ENCODE measurements at regions not wholly inside any gene's neighbourhood (a gene's known extent, or its start where the extent isn't known, plus 50 kb on each side); places are given as distances from the start of the nearest gene placed in this dataset.
A peak's percentile ranks its signal among the peaks of the same experiment; 100 is the strongest.

- Histone ChIP-seq H3K27ac (ENCODE audit: extremely low read depth, low read depth, low read length) (no peak overlapping the region), H3K4me1 (replicated peaks in 1 of 2; ENCODE audit: control insufficient read depth in 2 of 2, insufficient read depth in 2 of 2, low read length in 2 of 2) (no peaks in the 10 kb centered on the region), H4K20me1 (replicated peaks; ENCODE audit: control insufficient read depth, insufficient read depth, low read length) (no peaks in the 10 kb centered on the region), H3K79me2 (ENCODE audit: control insufficient read depth, insufficient read depth, low read length) (no peaks in the 10 kb centered on the region), H3K4me3 (no peak overlapping the region), H2AFZ (ENCODE audit: low read depth, low read length) (no peak overlapping the region), H3K9ac (ENCODE audit: insufficient read depth in 1 of 2, low read depth in 2 of 2, low read length in 2 of 2) (no peak overlapping the region), H3K27me3 (ENCODE audit: control insufficient read depth in 2 of 2, insufficient read depth in 2 of 2, low read length in 2 of 2) (no peaks in the 10 kb centered on the region; a peak in 1 of 5 replicates), H3K4me2 (ENCODE audit: insufficient read depth, low read length) (no peak overlapping the region), H3K36me3 (ENCODE audit: control insufficient read depth, insufficient read depth, low read length) (no peaks in the 10 kb centered on the region), H3K9me1 (ENCODE audit: control insufficient read depth, insufficient read depth, low read length) (no peaks in the 10 kb centered on the region), H3K9me3 (replicated peaks; ENCODE audit: control insufficient read depth, insufficient read depth, low read depth, low read length) (no peaks in the 10 kb centered on the region)
- POLR2A ChIA-PET = no interaction called here
- FAIRE-seq (peak; percentile 35), DNase-seq (ENCODE audit: extremely low read depth in 1 of 4, low spot score in 3 of 4) (no peak), ATAC-seq (no peak)
- CTCF ChIA-PET (ENCODE audit: low intra/inter-chr PET ratio) = no interaction called here
- TF ChIP-seq CTCF (IDR thresholded peaks at IDR 0.05 in 2 of 3, conservative IDR thresholded peaks at IDR 0.05 in 1 of 3; ENCODE audit: insufficient read depth in 2 of 3, low read depth in 1 of 3, low read length in 3 of 3) (peak in 2 of 3 experiments; percentile 25 to 36; a peak in 2 of 6 replicates), ZNF778 (CRISPR knock-in tag; IDR thresholded peaks at IDR 0.05) (no peak), ZNF707 (CRISPR knock-in tag; conservative IDR thresholded peaks at IDR 0.05) (no peak), RAD21 (CRISPR knock-in tag; conservative IDR thresholded peaks at IDR 0.05 in 1 of 2, IDR thresholded peaks at IDR 0.05 in 1 of 2) (peak in 1 of 2 experiments; percentile 19; a peak in 1 of 4 replicates), CBX2 (IDR thresholded peaks at IDR 0.05; ENCODE audit: insufficient read depth, low read length, poor library complexity, severe bottlenecking) (no peak), ZNF444 (CRISPR knock-in tag; IDR thresholded peaks at IDR 0.05) (no peak)
- BruUV-seq (replicated peaks) = no TSS peak
- in situ Hi-C loops (cut with MboI) = no loop called here
- WGBS (ENCODE audit: insufficient coverage, low coverage, missing lambda C conversion rate) = 0% methylated on average over 1 of the region's 1 CpG
- intact Hi-C loops (cut with micrococcal nuclease) = no loop called here
Observed at GRCh38 chr1:34342334-34342733, 165.6 kb downstream of the C1orf94 start.

All from K562 (cell line).